Keratinocyte (primary cell): ENCODE measurements at regions not wholly inside any gene's neighbourhood (a gene's known extent, or its start where the extent isn't known, plus 50 kb on each side); places are given as distances from the start of the nearest gene placed in this dataset.

Experiments
- CTCF ChIP-seq, 3 experiments: IDR thresholded peaks in 1 of 3; conservative IDR thresholded peaks in 1 of 3; optimal IDR thresholded peaks in 1 of 3; 2 replicates in 2 of 3; 3 replicates in 1 of 3; pipeline versions ENCODE3 to v1.5.1; 2011; ENCODE audit warnings: low read length in 3 of 3, mild to moderate bottlenecking in 3 of 3, moderate library complexity in 2 of 3, control low read depth in 1 of 3, inconsistent platforms in 1 of 3; ENCODE audit not compliant: insufficient read depth in 2 of 3; ENCODE audit errors: extremely low read depth in 1 of 3
- EZH2 ChIP-seq: IDR thresholded peaks from one replicate; pipeline ENCODE4 v1.6.1; 2012; ENCODE audit warnings: inconsistent platforms, mild to moderate bottlenecking, low read length, moderate library complexity

GRCh38 chr9:71223953-71224538 lies 102.6 kb upstream of the TRPM3 start:
- TF ChIP-seq CTCF (optimal IDR thresholded peaks at IDR 0.05 in 1 of 3, IDR thresholded peaks at IDR 0.05 in 1 of 3, conservative IDR thresholded peaks at IDR 0.05 in 1 of 3; ENCODE audit: extremely low read depth in 1 of 3, insufficient read depth in 2 of 3, low read length in 3 of 3) (no peak), EZH2 (no peak)
